Renal cortex interstitium (tissue), 11 donors: ENCODE measurements at regions not wholly inside any gene's neighbourhood (a gene's known extent, or its start where the extent isn't known, plus 50 kb on each side); places are given as distances from the start of the nearest gene placed in this dataset.
A peak's percentile ranks its signal among the peaks of the same experiment; 100 is the strongest.

Experiments used
- DNase-seq, 11 donors: peaks; one replicate each; pipeline ENCODE4 v3.0.0-alpha.2; 2013; ENCODE audit warnings: low read depth in 9 of 11, low spot score in 4 of 11; ENCODE audit errors: extremely low read depth in 1 of 11

GRCh38 chr16:27704252-27704651, 154.3 kb downstream of the KATNIP start:
- no peak for DNase-seq

DNA sequence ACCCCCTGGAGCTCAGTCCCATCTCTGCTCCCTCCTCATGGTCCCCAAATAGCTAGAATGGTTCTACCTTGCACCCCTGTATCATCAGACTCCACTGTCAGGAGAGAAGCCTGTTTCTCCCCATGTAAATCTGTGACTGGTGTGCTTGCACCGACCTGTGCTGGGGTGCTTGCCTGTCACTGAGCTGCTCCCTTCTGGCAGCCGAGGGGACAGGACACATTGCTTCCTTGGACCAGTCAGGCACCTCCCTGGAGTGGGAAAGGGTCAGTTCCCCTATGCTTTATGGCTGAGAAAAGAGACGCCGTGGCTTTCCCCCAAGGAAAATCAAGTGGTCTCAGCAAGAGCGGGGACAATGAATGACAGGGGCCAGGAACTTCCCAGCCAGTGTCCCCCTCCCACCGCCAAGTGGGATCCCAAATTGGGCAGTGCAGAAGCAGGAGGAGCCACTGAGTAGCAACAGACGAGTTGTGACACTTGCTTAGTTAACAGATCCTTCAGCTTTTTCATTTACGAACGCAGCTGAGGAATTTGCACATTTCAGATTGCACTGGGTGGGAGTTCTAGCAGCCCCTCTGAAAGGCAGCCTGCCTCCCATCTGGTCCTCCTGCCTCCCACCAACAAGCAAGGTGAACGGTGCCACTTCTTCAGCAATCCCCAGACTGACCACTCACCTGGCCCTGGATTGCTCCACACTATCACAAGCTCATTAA, 156.4 kb downstream of the KATNIP start:
- no peak for DNase-seq

DNA sequence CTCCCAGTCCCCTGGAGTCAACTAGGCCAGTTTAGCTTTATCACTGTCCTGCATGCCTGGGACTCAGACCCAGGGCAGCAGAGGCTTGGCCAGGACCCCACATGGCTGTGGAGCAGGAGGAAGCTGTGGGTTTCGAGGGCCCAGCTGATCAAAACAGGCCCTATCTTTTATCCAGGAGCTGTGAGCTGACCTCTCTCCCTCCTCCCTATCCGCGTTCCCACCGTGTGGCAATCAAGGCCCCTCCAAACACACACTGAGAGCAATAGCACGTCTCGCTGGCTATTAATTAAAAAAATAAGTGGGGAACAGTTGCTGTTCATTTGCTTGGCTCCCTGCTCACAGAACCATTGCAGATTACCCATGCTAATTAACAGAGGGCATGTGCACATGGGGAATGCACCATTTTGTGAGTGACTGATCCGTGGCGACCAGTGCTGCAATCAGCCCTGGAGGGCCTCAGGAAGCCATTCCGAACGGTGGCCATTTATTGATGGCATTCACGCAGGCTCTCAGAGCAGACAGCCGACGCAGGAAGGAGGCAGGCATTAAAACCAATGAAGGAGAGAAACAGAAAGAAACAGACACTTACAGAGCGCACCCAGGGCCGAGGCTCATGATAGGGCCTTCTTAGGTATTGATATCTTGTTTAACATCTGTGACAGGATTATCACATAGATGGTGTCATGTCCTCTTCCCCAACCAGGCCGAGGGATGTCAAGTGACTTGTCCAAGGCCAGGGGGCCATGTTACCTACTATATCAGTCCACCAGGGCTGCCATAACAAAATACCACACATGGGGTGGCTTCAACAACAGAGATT, 157.1 kb downstream of the KATNIP start:
- DNase-seq = peak in 5 of 11 donors; percentile 44 to 65 (median 49)

- DNase-seq = no peak
Observed at GRCh38 chr16:27708651-27709050, 158.7 kb downstream of the KATNIP start.

GRCh38 chr16:27712251-27712711, 162.3 kb downstream of the KATNIP start:
- DNase-seq = no peak

- DNase-seq = no peak
Observed at GRCh38 chr16:27717726-27718125, 167.8 kb downstream of the KATNIP start.

- DNase-seq = no peak
Observed at GRCh38 chr16:27718201-27719105, 168.5 kb downstream of the KATNIP start.

DNA sequence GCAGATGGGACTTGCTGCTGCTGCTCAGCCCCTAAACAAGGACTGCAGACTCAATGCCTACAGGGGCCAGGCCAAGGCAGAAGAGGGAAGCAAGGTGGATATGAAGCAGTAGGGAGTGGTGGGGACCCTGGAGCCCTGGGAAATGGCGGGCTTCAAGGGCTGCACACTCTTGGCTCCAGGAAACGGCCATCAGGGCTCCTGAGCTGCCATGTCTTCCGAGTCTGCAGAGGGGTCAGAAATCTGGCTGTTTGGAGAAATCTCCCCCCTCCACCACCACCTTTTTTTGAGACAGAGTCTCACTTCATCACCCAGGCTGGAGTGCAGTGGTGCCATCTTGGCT, 169.1 kb downstream of the KATNIP start:
- DNase-seq = no peak

- DNase-seq = no peak
Observed at GRCh38 chr16:27720731-27721530, 171.0 kb downstream of the KATNIP start.

- DNase-seq = peak in 1 of 11 donors; percentile 44
Observed at GRCh38 chr16:27721531-27722181, 171.7 kb downstream of the KATNIP start.

DNA sequence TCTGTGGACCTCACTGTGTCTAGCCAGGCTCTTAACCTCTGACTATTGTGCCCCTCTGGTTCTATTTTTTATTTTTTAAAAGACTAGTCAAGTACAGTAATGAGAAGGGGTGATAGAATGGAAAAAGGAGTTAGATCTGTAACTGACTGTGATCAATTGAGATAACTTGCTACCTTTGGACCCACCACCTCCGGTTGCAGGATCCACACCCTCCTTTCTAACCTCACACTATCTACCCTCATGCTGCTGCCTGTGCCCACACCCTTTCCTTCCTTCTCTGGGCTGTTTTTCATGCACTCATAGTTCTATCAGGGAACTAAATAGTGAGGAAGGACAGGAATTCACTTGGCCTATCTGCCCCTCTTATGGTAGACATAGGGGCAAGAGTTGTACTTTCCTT, 172.3 kb downstream of the KATNIP start:
- DNase-seq = no peak

DNA sequence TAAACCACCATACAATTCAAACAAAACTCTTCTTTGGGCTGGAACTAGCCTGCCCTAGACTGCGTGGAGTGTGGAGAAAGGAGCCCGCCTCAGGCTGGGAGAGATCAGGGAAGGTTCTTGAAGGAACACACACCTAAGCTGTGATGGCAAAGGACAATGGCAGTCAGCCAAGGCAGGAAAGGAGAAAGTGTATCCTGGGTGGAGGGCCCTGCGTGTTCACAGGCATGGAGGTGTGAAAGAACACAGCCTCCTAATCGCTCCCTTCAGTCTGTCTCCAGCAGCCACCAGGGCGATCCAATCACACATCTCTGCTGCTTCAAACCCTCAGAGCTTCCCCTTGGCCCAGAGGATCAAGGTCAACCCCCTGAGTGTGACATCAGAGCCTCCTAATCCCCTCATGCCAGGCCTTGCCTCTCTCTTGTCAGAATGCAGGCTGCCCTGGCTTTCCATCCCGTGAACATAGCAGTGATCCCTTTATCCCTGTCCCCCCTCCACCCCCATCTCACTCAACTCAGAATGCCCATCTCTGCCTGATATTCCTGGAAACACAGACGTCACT, 173.0 kb downstream of the KATNIP start:
- DNase-seq = no peak

- no peak for DNase-seq
Observed at GRCh38 chr16:27723711-27724481, 174.0 kb downstream of the KATNIP start.

- no peak for DNase-seq
Observed at GRCh38 chr16:27724482-27725235, 174.7 kb downstream of the KATNIP start.

DNA sequence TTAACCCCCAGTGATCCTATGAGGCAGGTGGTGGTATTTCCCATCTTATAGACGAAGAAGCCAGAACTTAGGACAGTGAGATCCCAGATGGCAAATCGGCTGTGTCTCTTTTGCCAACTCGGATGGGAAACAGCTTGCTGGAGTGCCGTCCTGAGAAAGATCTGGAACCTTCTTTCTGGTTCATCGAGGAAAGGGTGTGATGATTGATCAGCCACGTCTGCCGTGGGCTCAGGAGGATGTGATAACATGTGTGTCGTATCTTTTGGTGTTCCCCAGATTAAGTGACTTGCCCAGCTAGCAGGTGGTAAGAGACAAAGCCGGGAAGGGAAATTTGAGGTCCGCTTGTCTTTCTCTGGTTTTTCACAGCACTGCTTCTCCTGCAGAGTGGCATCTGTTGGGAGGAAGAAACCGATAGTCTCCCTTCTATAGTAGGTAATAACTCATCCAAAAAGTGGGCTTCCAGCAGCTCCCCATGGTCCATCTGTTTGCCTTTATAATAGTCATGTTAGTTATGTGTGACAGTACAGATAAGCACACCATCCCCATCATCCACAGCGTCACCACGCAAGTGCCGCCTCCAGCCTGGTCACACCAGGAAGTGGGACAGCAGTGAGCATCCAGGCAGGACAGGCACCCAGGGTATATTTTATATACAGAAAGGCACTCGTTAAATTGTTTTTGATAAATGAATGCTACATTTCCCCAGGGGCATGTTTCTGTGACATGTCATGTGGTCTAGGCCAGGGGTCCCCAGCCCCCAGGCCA, 175.5 kb downstream of the KATNIP start:
- no peak for DNase-seq
